ENCODE measurements at regions not wholly inside any gene's neighbourhood (a gene's known extent, or its start where the extent isn't known, plus 50 kb on each side); places are given as distances from the start of the nearest gene placed in this dataset.
"Not testable (repeated sequence)": the region's sequence is repeated elsewhere in the genome, so short reads cannot be mapped to it uniquely, and the experiment has no call there.

DNA sequence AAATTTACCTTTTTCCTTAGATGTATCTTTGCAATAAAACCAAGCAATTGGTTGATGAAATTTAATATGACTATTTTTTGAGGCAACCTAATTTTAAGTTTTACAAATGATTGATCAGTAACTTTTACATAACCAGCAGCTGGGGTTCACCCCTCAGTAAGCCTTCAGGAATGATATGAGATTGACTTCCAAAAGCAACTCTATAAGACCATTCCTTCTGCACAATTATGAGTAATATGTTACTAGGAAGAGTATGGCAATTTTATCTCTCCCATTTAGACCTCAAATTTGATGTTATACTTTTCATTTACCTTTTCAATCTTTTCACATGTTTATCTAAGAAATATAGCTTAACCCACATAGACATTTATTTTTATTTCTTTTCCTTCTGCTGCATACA is 1546.3 kb downstream of the HACE1 start:
- ChIA-PET CTCF (no interaction called here), POLR2A (no interaction called here)

DNA sequence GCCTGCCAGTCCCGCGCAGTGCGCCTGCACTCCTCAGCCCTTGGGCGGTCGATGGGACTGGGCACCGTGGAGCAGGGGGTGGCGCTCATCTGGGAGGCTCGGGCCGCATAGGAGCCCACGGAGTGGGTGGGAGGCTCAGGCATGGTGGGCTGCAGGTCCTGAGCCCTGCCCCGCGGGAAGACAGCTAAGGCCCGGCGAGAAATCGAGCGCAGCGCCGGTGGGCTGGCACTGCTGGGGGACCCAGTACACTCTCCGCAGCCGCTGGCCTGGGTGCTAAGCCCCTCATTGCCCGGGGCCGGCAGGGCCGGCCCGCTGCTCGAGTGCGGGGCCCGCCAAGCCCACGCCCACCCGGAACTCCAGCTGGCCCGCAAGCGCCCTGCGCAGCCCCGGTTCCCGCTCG is 1565.3 kb downstream of the HACE1 start:
- CTCF ChIA-PET, POLR2A ChIA-PET: not testable (repeated sequence)

DNA sequence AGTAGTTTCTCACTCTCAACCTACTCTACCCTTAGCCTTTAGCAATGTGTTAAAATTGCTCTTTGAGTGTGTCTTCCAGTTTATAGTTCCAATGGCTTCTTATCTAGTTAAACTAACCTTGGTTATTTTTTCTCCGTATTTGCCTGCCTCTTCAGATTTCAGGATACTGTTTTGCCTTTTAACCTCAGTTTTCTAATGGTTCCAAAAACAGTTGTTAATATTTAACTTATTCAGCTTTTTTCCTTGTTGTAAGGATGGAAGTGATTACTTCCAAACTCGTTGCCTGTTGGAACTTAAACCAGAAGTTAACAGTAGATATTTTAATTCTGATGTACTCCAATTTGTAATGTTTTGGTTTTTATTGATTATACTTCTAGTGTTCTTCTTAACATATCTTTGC is 1574.9 kb downstream of the HACE1 start:
- ChIA-PET POLR2A (no interaction called here), CTCF (no interaction called here)

DNA sequence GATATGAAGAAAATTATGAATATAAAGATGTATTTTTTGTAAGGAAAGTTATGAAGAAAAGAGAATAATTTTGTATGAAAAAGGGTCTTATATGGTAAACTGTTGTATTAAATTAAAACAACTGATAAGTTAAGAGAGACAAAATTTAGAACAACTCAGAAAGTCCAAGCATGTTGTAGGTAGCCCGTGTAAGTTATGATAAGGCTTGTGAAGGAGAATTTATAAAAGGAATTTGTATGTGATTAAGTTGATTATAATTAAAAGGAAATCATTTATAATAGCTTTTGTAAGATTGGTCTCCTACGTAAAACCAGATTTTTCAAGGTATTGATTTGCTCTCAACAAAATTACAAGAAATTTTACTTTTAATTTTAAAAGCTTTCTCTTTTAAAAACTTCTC is 1579.3 kb downstream of the HACE1 start:
- POLR2A ChIA-PET = no interaction called here

DNA sequence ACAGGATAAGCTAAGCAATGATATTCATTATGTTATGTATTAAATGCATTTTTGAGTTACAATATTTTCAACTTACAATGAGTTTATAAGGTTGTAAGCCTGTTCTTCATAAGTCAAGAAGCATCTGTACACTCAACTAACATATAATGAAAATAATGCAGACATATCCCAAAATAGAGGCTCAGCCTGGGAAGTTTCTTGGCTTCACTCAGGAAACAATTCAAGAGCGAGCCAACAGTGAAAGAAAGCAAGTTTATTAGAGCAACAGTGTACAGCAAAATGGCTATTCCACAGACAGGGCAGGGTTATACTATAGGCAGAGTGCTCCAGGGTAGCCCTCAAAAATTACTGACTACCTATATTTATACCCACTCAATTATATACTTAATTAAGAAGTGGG is 1581.8 kb downstream of the HACE1 start:
- CTCF ChIA-PET = no interaction called here

More for the DNA sequence above, 1579.3 kb downstream of the HACE1 start:
- CTCF ChIA-PET = no interaction called here

DNA sequence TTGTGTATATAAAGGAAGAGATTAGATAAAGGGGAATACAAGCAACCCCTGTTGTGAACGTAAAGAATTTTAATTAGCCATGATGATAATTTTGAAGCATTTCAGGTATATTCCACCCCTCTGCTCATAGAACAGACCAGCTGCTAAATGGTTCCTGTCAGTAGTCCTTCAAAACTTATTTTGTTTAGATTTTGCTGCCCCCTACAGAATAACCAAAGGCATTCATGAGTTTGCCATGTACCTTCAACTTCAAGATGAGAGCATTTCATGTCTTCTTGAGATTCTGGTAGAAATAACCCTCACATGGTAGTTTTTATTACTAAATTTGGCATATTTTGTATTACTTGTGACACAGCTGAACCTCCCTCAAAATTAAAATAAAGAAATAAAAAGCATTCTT is 1586.7 kb downstream of the HACE1 start:
- ChIA-PET CTCF (no interaction called here), POLR2A (no interaction called here)

More for the DNA sequence above, 1581.8 kb downstream of the HACE1 start:
- POLR2A ChIA-PET = no interaction called here

DNA sequence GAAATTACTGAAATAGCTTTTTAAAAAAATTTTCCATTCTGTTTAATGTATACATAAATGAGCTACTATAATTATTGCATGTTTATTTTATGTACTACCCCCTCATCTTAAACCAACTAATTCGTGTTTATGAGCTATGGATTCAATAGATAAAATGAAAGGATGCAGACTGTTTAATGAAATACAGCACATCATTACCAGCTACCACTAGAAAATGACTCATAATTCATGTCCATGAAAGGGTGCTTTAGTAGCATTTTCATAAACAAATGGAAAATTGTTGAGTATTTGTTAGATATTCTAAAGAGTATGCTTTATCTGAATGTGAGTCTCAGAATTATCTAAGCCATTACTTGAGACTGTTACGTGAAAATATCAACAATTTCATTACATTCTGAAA is 1590.1 kb downstream of the HACE1 start:
- POLR2A ChIA-PET = no interaction called here
- CTCF ChIA-PET = no interaction called here

DNA sequence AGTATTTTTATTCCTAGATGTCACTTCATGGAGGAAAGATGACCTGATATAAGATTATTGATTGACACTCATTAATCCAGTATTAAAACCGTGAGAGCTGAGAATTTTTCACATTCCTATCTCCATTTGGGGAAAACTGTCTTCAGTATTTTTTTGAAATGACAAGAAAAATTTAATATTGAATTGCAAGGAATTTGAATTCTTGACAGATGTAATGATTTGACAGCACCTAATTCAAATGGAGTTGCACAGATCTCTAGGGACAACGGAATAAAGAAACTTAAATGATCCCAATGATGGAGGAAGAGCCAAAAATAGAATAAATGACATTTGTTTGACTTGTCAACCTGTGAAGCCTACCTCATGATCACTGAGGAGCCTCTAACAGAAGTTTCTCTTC is 1591.4 kb downstream of the HACE1 start:
- ChIA-PET POLR2A (no interaction called here), CTCF (no interaction called here)

DNA sequence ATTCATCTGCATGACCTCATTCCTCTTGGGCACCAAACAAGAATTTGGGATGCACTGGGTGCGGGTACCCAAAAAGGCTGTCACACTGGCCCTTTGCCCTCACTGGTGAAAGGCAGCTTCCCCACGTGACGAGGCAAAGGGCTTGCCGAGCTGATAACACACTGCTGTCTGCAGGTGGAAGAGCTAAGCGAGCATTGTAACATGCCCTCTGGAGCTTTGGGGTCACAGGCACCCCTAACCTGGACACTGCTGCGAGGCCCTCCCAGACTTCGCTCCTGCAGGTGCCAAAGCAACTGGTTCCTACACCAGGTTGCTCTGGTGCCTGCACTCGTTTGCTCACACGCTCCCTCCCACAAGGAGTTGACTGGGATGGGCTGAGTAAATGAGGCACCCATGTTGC is 1595.7 kb downstream of the HACE1 start:
- ChIA-PET CTCF (no interaction called here), POLR2A (no interaction called here)

DNA sequence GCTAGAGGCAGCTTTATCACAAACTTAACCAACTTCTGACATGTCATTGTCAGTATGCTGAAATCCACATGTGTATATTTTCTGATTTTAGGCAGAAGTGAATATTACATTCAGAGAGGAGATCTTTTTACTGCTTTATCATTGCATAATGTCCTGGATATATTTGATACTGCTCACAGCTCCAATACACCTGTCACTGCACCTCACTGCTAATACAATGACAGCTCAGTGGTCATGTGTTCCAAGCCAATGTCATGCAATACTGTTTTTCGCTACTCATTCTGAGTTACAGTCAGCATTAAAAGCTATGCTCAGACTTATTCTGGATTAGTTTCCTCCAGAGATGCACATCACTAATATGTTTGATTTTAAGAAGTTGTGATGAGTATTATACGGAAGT is 1604.6 kb downstream of the HACE1 start:
- ChIA-PET CTCF (no interaction called here), POLR2A (no interaction called here)

DNA sequence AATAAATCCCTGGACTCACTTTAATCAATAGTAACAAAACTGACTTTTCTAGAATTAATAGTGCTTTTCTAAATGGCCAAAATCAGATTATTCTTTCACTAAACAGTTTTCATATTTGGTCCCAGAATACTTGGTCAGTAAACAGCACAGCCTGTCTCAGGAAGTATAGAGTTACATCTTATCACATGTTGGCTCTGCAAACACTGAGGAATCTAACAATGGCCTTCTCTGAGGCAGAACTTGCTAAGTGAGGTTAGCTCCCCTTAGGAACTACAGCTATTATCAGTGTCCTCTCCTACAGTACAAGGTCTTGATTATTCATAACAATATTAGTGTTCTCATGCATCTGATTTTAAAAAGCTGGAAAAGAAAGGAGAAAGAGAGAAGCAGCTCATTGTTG is 1622.8 kb downstream of the HACE1 start:
- ChIA-PET POLR2A (no interaction called here), CTCF (no interaction called here)

DNA sequence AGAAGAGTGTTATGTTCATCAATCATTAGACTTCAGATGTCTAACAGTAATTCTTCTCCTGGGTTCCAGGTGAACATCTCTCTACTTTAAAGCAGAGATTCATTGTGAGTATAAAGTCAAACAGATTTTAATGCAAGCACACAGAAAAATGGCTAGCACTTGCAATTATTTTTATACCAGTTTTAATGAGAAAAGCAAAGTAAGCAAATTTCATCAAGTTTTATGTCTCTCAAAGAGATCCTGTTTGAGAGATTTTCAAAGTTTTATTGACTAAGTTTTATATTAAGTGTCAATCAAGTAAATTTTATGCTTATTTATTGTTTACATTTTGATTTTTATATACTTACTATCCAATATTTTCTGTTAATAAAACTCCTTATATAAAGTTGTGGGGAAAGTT is 1628.5 kb downstream of the HACE1 start:
- POLR2A ChIA-PET = no interaction called here

DNA sequence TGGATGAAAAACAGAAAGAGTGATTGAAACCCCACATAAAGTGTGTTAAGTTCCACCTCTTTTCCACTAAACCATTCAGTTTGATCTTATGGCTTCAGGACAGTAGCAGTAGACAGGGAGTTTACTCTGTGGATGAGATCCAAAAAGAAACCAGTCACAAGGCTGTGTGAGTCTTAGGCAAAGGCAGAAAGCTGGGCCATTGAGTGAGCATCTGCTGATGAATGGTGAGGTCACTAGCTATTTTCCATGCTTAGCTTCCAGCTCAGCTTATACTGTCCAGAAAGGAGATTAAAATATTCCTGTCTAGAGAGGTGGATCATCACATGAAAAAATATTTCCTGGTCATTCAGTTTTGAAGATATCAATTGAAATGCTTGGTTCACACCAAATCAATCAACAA is 1643.9 kb downstream of the HACE1 start:
- CTCF ChIA-PET = no interaction called here

More for the DNA sequence above, 1628.5 kb downstream of the HACE1 start:
- CTCF ChIA-PET = no interaction called here

DNA sequence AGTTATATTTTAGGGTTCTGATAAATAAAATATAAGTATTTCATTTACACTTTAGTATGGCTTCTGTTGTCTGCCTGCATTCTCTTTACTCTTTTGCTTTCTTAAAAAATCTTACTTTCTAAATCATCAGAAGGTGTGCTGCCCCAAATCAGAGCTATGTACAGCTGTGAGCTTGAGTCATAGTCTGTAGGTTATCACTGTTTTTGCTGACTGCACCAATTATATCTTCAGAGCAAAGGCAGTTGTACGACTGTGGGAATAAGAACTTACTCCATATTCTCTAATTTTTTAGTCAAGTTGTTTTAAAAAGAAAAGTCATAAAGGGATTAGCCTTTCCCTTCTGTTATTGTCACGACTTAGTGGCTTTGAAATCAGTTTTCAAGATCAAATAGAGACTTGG is 1649.0 kb downstream of the HACE1 start:
- ChIA-PET CTCF (no interaction called here), POLR2A (no interaction called here)

More for the DNA sequence above, 1643.9 kb downstream of the HACE1 start:
- POLR2A ChIA-PET = no interaction called here

DNA sequence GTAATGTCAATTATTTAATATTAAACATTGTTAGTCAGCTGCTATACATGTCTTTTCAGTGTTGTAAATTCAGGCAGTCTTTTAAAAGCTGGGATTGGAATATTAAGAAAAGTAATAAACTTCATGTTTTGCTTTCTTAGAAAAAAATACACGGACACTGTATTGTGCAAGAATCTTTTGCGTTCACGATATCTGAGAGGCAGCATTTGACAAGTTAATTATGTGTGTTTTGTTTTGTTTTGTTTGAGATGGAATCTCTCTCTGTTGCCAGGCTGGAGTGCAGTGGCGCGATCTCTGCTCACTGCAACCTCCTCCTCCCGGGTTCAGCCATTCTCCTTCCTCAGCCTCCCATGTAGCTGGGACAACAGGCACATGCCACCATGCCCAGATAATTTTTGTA is 1661.3 kb downstream of the HACE1 start:
- CTCF ChIA-PET = no interaction called here
- POLR2A ChIA-PET = no interaction called here

DNA sequence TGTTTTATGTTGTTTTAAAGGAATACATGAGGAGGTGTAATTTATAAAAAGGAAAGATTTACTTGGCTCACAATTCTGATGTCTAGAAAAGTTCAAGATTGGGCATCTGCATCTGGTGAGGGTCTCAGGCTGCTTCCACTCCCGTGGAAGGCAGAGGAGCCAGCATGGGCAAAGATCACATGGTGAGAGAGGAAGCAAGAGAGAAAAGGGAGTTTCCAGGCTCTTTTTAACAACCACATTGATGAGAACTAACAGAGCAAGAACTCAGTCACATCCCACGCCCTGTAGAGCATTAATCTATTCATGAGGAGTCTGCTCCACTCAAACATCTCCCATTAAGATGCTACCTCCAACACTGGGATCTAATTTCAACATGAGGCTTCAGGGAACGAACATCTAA is 1666.3 kb downstream of the HACE1 start:
- CTCF ChIA-PET = no interaction called here
- POLR2A ChIA-PET = no interaction called here

DNA sequence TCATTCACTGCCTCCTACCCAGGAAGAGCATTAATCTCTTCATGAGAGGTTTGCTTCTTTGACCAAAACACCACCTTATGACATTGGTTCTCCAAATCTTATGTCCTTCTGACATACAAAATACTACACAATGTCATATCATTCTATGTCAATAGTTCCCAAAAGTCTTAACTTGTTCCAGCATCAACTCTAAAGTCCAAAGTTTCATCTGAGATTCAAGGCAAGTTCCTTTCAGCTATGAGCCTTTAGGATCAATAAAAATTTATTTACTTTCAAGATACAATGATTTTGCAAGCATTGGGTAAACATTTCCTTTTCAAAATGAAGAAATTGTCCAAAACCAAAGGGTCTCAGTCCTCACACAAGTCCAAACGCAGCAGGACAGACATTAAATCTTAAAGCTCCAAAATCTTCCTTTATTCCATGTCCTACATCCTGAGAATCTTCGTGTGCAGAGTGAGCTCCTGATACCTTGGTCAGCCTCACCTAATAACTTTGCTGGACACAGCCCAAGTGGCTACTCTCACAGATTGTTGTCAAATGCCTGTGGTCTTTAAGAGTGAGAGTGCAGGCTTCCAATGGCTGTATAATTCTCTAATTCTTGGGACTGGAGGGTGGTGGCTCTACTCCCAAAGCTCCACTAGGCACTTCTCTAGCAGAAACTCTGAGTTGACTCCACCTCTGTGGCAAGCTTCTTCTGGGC is 1668.2 kb downstream of the HACE1 start:
- POLR2A ChIA-PET = no interaction called here
- CTCF ChIA-PET = no interaction called here

DNA sequence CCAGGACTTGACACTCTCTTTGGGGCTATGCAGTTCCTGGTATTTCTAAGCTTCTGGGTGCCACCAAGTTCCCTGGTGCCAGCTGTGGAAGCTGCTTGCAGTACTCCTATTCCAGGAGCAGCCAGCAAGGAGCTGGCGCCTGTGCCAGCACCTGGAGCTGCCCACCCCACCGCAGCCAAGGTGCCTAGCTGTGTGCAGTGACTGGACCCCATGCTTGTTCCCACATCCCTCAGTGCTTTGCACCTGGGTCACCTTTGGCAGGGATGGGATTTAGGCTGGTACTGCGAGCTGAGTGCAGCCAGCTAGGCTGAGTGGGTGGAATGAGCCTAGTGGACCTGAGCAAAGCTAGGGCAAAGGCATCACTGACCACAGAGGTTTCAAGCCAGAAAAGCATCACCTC is 1674.9 kb downstream of the HACE1 start:
- CTCF ChIA-PET = no interaction called here
- POLR2A ChIA-PET = no interaction called here

DNA sequence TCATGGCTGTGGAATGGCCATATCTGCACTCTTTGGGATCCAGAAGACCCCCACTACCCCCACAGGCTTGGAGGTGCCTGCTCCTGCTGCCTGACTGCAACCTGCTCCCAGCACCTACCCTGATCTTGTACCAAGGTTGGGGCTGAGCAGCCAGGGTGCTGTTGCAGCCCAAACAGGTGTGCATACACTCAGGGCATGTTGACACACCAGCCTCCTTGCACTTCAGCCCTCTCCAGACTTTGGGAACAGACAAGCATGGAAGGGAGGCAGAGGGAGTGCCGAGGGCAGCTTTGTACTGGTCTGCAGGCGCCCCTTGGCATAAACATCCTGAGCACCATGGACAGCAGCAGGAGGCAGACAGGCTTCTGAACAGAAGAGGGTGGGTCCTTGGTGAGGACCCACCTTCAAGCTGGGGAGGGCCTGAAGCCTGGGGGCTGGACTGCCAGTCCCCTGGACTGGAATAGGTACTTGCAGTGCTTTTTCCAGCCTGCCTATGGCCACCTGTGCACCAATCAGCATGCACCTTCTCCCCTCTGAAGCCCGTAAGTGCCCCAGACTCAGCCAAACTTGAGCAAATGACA is 1675.8 kb downstream of the HACE1 start:
- POLR2A ChIA-PET = no interaction called here
- CTCF ChIA-PET = no interaction called here

DNA sequence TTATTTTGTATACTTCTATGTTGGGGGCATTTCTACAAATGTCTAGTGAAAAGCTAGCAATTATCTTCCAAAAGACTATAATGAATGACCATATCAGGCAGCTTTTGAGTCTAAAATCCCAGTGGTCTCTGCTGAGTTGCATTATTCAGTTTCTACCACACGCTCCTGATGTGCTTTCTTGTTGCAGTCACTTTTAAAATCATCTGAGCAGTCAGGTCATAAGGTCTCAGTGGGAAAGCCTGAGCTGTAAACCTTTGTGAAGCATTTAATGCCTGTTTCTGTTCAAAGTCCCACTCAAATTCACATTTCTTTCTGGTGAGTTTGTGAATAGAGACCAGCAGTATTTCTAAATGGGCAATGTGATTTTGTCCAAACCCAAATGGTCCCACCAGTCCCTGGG is 1681.5 kb downstream of the HACE1 start:
- CTCF ChIA-PET = no interaction called here
- POLR2A ChIA-PET = no interaction called here

DNA sequence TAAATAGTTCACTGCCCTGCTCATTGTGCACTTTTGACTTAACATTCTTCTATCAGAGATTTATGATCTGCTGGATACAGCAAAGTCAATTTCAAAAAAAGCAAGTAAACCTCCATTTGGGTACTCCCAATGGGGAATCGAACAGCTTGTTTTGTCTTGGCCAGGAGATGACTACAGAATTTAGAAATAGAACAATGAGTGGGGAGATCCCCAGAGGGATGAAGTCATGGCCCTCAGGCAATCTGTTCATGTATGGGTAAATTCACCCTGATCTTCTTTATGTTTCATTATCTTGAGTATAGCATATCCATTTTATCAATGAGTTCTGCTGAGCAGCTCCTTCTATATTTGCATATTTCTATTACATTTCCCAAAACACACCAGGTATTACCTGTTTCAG is 1681.9 kb downstream of the HACE1 start:
- ChIA-PET CTCF (no interaction called here), POLR2A (no interaction called here)

DNA sequence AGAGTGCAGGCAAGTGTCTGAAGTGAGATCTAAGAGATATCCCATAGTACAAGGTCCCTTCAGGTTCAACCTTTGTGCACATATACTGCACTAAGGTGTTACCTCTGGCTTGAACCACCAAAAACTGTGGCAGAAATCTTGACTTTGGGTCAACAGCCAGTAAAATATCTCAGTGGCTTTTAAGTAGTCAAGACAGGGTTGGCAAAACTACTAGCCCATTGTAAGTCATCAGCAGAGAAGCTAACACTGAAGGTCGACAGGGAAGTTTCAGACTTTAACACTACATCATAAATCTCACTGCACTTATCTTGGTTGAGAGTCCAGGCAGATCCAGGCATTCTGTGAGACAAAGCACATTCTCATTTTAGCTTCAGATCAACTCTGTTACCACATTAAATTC is 1684.7 kb downstream of the HACE1 start:
- ChIA-PET CTCF (no interaction called here), POLR2A (no interaction called here)
